GM23248 (cell line): ENCODE measurements at regions not wholly inside any gene's neighbourhood (a gene's known extent, or its start where the extent isn't known, plus 50 kb on each side); places are given as distances from the start of the nearest gene placed in this dataset.

Source experiments
- DNase-seq: peaks from one replicate; pipeline ENCODE4 v3.0.0-alpha.2; 2015
- H2AFZ ChIP-seq: fragments of 200-600 bp; sonication (generic); 2 replicates; pipeline ENCODE4 v1.6.1; 2016; ENCODE audit warnings: antibody characterized with exemption
- H3F3A ChIP-seq: fragments of 200-600 bp; sonication (generic); 2 replicates; pipeline ENCODE4 v1.6.1; 2016; ENCODE audit warnings: mild to moderate bottlenecking, antibody characterized with exemption, mixed run types; ENCODE audit not compliant: insufficient read depth
- H3K27ac ChIP-seq: fragments of 200-600 bp; sonication (generic); 2 replicates; pipeline ENCODE4 v1.5.1; 2016; ENCODE audit warnings: mild to moderate bottlenecking
- H3K27me3 ChIP-seq: fragments of 200-600 bp; sonication (generic); replicated peaks from 2 replicates; pipeline ENCODE4 v1.6.1; 2016; ENCODE audit warnings: mild to moderate bottlenecking; ENCODE audit not compliant: insufficient read depth
- H3K36me3 ChIP-seq: fragments of 200-600 bp; sonication (generic); 2 replicates; pipeline ENCODE4 v1.6.1; 2016; ENCODE audit warnings: low read depth, mild to moderate bottlenecking
- H3K4me1 ChIP-seq: fragments of 200-600 bp; sonication (generic); 2 replicates; pipeline ENCODE4 v1.6.1; 2016; ENCODE audit warnings: mild to moderate bottlenecking; ENCODE audit not compliant: insufficient read depth
- H3K4me2 ChIP-seq: fragments of 200-600 bp; sonication (generic); one replicate; pipeline ENCODE4 v1.6.1; 2016; ENCODE audit warnings: mild to moderate bottlenecking; ENCODE audit not compliant: unreplicated experiment
- H3K4me3 ChIP-seq: fragments of 200-600 bp; sonication (generic); 2 replicates; pipeline ENCODE4 v1.5.1; 2016; ENCODE audit warnings: mild to moderate bottlenecking
- H3K79me2 ChIP-seq: fragments of 200-600 bp; sonication (generic); 2 replicates; pipeline ENCODE4 v1.6.1; 2016; ENCODE audit warnings: mild to moderate bottlenecking; ENCODE audit not compliant: insufficient read depth
- H3K9ac ChIP-seq: fragments of 200-600 bp; sonication (generic); 2 replicates; pipeline ENCODE4 v1.6.1; 2016; ENCODE audit warnings: mild to moderate bottlenecking
- H3K9me2 ChIP-seq: fragments of 200-600 bp; sonication (generic); 2 replicates; pipeline ENCODE4 v1.6.1; 2016; ENCODE audit warnings: mixed run types, mild to moderate bottlenecking, moderate library complexity; ENCODE audit not compliant: insufficient read depth
- H3K9me3 ChIP-seq: fragments of 200-600 bp; sonication (generic); one replicate; pipeline ENCODE4 v1.6.1; 2017; ENCODE audit warnings: low read depth
- H4K20me1 ChIP-seq: fragments of 200-600 bp; sonication (generic); 2 replicates; pipeline ENCODE4 v1.6.0; 2016; ENCODE audit not compliant: insufficient read depth
- EZH2 ChIP-seq: fragments of 200-600 bp; sonication (generic); IDR thresholded peaks from 2 replicates; pipeline ENCODE4 v1.6.1; 2018; ENCODE audit warnings: antibody characterized with exemption, mild to moderate bottlenecking; ENCODE audit not compliant: insufficient read depth, poor library complexity, severe bottlenecking
- EZH2phosphoT487 ChIP-seq: fragments of 200-600 bp; sonication (generic); IDR thresholded peaks from 2 replicates; pipeline ENCODE4 v1.6.1; 2018; ENCODE audit warnings: antibody characterized with exemption, moderate library complexity, mild to moderate bottlenecking, low read depth; ENCODE audit not compliant: insufficient read depth
- WGBS, 2 experiments: methylation state at CpG; one replicate each; pipeline ENCODE4 v1.1.6; 2015 to 2017; ENCODE audit warnings: low lambda C conversion rate in 2 of 2, low coverage in 1 of 2; ENCODE audit errors: missing lambda C conversion rate in 2 of 2; 5-methylcytosine and 5-hydroxymethylcytosine counted together
- in situ Hi-C: fragments of 300-500 bp; cut with MboI; formaldehyde crosslinking; loops from 2 replicates; pipeline ENCODE4 v1.15.0; 2020

DNA sequence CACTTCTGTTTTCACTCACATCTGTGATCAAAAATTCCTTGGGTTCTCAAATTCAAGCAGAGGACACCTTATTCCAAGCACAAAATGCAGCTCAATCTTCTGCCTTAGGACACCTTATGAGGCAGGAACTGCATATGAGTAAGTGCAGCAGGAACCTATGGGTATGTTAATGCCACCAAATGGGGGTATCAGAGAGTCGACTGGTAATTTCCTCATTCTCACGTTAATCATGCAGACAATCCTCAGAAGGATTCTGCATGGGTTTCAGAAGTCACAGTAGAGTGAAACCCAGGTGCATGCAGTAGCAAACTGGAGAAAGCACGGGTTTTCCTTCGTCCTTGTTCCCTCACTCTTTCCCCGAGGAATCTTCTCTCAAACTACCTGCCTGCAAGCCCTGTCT is 452.8 kb downstream of the CBLN2 start:
- Histone ChIP-seq H3K9ac (no peak overlapping the region), H3K27ac (no peak overlapping the region), H3K27me3 (no peaks in the 10 kb centered on the region), H3K4me1 (no peaks in the 10 kb centered on the region), H3K9me2 (no peaks in the 10 kb centered on the region), H3K4me3 (no peak overlapping the region), H3K79me2 (no peaks in the 10 kb centered on the region), H2AFZ (no peak overlapping the region), H4K20me1 (no peaks in the 10 kb centered on the region), H3K36me3 (no peaks in the 10 kb centered on the region), H3K9me3 (no peaks in the 10 kb centered on the region), H3K4me2 (no peak overlapping the region), H3F3A (no peaks in the 10 kb centered on the region)
- no peak for DNase-seq
- no peak for TF ChIP-seq EZH2
- TF ChIP-seq EZH2phosphoT487: no peak
- in situ Hi-C loops: no loop called here
- 11% methylated on average over 5 of the region's 5 CpGs for WGBS, 2 experiments

GRCh38 chr18:72089432-72089831 is 454.7 kb downstream of the CBLN2 start:
- H3K79me2 ChIP-seq: no peaks in the 10 kb centered on the region
- H2AFZ ChIP-seq: no peak overlapping the region
- H3K4me1 ChIP-seq: no peaks in the 10 kb centered on the region
- H3K36me3 ChIP-seq: no peaks in the 10 kb centered on the region
- H3K4me3 ChIP-seq: no peak overlapping the region
- H3F3A ChIP-seq: no peaks in the 10 kb centered on the region
- no peak overlapping the region for H3K27ac ChIP-seq
- H3K9me2 ChIP-seq: no peaks in the 10 kb centered on the region
- no peak overlapping the region for H3K9ac ChIP-seq
- no peaks in the 10 kb centered on the region for H3K27me3 ChIP-seq
- TF ChIP-seq EZH2 (no peak), EZH2phosphoT487 (no peak)
- no peaks in the 10 kb centered on the region for H4K20me1 ChIP-seq
- in situ Hi-C loops: no loop called here
- DNase-seq: no peak
- no peaks in the 10 kb centered on the region for H3K9me3 ChIP-seq
- no peak overlapping the region for H3K4me2 ChIP-seq
- 8 to 14% methylated on average over 3 of the region's 3 CpGs for WGBS, 2 experiments

GRCh38 chr18:72086421-72086820 is 457.7 kb downstream of the CBLN2 start:
- Histone ChIP-seq H3K4me1 (no peaks in the 10 kb centered on the region), H4K20me1 (no peaks in the 10 kb centered on the region), H3K9me3 (no peaks in the 10 kb centered on the region), H3K27me3 (no peaks in the 10 kb centered on the region), H3K79me2 (no peaks in the 10 kb centered on the region), H3K36me3 (no peaks in the 10 kb centered on the region), H2AFZ (no peak overlapping the region), H3K9ac (no peak overlapping the region), H3K4me2 (no peak overlapping the region), H3K4me3 (no peak overlapping the region), H3F3A (no peaks in the 10 kb centered on the region), H3K9me2 (no peaks in the 10 kb centered on the region), H3K27ac (no peak overlapping the region)
- DNase-seq: peak; percentile 26
- 1% methylated on average over 4 of the region's 4 CpGs for WGBS, 2 experiments
- in situ Hi-C loops: no loop called here
- TF ChIP-seq EZH2 (no peak), EZH2phosphoT487 (no peak)

GRCh38 chr18:72075040-72075439 is 469.1 kb downstream of the CBLN2 start:
- H3K4me2 ChIP-seq: no peak overlapping the region

DNA sequence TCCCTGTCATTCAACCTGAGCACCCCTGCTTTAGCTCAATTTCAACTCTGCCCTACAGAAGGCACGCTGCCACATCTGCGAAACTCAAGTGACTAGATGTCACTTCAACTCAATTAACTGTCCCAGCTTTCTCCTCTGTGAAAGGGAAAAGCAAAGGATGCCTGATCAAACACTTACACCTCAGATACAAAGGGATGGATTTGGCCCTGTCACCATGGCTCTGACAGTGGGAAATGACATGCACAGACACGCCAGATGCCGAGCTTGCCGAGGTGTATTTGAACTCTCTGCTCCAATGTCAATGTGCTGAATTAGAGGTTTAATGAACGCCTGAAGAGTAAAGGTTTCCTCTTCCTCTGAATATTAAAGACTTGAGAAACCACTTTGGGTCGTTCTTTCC is 481.1 kb downstream of the CBLN2 start:
- Histone ChIP-seq H3K27ac (no peak overlapping the region), H3K4me2 (no peak overlapping the region), H4K20me1 (no peaks in the 10 kb centered on the region), H2AFZ (no peak overlapping the region), H3F3A (no peaks in the 10 kb centered on the region), H3K4me3 (no peak overlapping the region), H3K36me3 (no peaks in the 10 kb centered on the region), H3K9me3 (no peaks in the 10 kb centered on the region), H3K4me1 (no peaks in the 10 kb centered on the region), H3K27me3 (no peaks in the 10 kb centered on the region), H3K9ac (no peak overlapping the region), H3K9me2 (no peaks in the 10 kb centered on the region), H3K79me2 (no peaks in the 10 kb centered on the region)
- in situ Hi-C loops: no loop called here
- 7 to 12% methylated on average over 7 of the region's 7 CpGs for WGBS, 2 experiments
- TF ChIP-seq EZH2phosphoT487: no peak
- no peak for TF ChIP-seq EZH2
- no peak for DNase-seq

More at GRCh38 chr18:72075040-72075439, 469.1 kb downstream of the CBLN2 start:
- Histone ChIP-seq H3K9me2 (no peaks in the 10 kb centered on the region), H3K4me3 (no peak overlapping the region), H3F3A (no peaks in the 10 kb centered on the region), H3K4me1 (no peaks in the 10 kb centered on the region), H3K79me2 (no peaks in the 10 kb centered on the region), H4K20me1 (no peaks in the 10 kb centered on the region), H2AFZ (no peak overlapping the region), H3K27me3 (no peaks in the 10 kb centered on the region), H3K27ac (no peak overlapping the region), H3K36me3 (no peaks in the 10 kb centered on the region), H3K9ac (no peak overlapping the region), H3K9me3 (no peaks in the 10 kb centered on the region)
- in situ Hi-C loops: no loop called here
- TF ChIP-seq EZH2 (no peak), EZH2phosphoT487 (no peak)
- WGBS, 2 experiments: 39 to 45% methylated on average over 4 of the region's 4 CpGs
- DNase-seq: no peak
